ENCODE measurements at regions not wholly inside any gene's neighbourhood (a gene's known extent, or its start where the extent isn't known, plus 50 kb on each side); places are given as distances from the start of the nearest gene placed in this dataset.

GRCh38 chr2:128941751-128942150 is 623.1 kb upstream of the HS6ST1 start:
- intact Hi-C loops (cut with micrococcal nuclease) (no loop called here), dilution Hi-C loops (cut with MboI; ENCODE audit: extremely low pct_ligation_motif_present, low sequenced_read_pairs) (no loop called here)
- POLR2A ChIA-PET: no interaction called here
- H3K79me2 ChIP-seq (ENCODE audit: control insufficient read depth, insufficient read depth, low read length): no peaks in the 10 kb centered on the region
- H4K20me1 ChIP-seq (replicated peaks; ENCODE audit: control insufficient read depth, extremely low read depth, insufficient read depth, low read length): no peaks in the 10 kb centered on the region
- H3K4me3 ChIP-seq (replicated peaks in 1 of 3; ENCODE audit: insufficient read depth in 1 of 3, low read depth in 1 of 3, low read length in 3 of 3): no peak overlapping the region
- H3K4me1 ChIP-seq (ENCODE audit: control insufficient read depth, extremely low read depth, insufficient read depth, low read length): no peaks in the 10 kb centered on the region
- no peaks in the 10 kb centered on the region for H3K27me3 ChIP-seq (ENCODE audit: control insufficient read depth in 2 of 2, insufficient read depth in 2 of 2, low read length in 2 of 2)
- no TSS peak for BruUV-seq (replicated peaks)
- DNase-seq (ENCODE audit: low read depth, low spot score) (no peak), FAIRE-seq (no peak)
- H2AFZ ChIP-seq (ENCODE audit: low read depth, low read length): no peak overlapping the region
- H3K27ac ChIP-seq (ENCODE audit: insufficient read depth, low read depth, low read length): no peak overlapping the region
- no peaks in the 10 kb centered on the region for H3K9me3 ChIP-seq (replicated peaks; ENCODE audit: control insufficient read depth, insufficient read depth, low read length)
- CTCF ChIA-PET: no interaction called here
- H3K36me3 ChIP-seq (ENCODE audit: control insufficient read depth in 2 of 2, extremely low read depth in 1 of 2, insufficient read depth in 2 of 2, low read length in 2 of 2): no peaks in the 10 kb centered on the region
- H3K4me2 ChIP-seq (ENCODE audit: insufficient read depth, low read length): no peak overlapping the region
- no peaks in the 10 kb centered on the region for H3K9me1 ChIP-seq (replicated peaks; ENCODE audit: control insufficient read depth, extremely low read depth, insufficient read depth, low read length)
- TF ChIP-seq FOS (IDR thresholded peaks at IDR 0.05; ENCODE audit: borderline replicate concordance, insufficient read depth, low read length): no peak
- H3K9ac ChIP-seq (replicated peaks; ENCODE audit: extremely low read depth, insufficient read depth, low read length): no peak overlapping the region

DNA sequence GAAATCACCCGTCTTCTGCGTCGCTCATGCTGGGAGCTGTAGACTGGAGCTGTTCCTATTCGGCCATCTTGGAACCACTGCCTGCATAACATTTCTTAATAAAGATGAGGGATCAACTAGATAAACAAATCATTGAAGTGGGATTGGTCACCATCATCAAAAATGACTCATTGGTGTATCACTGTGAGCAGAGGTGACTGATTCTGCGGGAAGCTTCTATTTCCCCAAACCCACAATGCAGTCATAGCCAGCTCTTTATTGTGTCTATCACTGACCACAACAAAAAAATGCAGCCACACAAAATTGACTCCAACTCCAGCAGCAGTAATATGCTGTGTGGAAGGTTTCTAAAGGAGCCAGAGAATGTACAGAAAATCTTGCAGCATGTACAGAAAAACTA is 630.7 kb upstream of the HS6ST1 start:
- H4K20me1 ChIP-seq (replicated peaks; ENCODE audit: control insufficient read depth, extremely low read depth, insufficient read depth, low read length): no peaks in the 10 kb centered on the region
- H3K27me3 ChIP-seq (ENCODE audit: control insufficient read depth in 2 of 2, insufficient read depth in 2 of 2, low read length in 2 of 2): no peaks in the 10 kb centered on the region
- no peak overlapping the region for H3K4me2 ChIP-seq (ENCODE audit: insufficient read depth, low read length)
- dilution Hi-C loops (cut with MboI; ENCODE audit: extremely low pct_ligation_motif_present, low sequenced_read_pairs) (no loop called here), intact Hi-C loops (cut with micrococcal nuclease) (no loop called here)
- TF ChIP-seq CTCF (IDR thresholded peaks at IDR 0.05; ENCODE audit: extremely low read depth in 1 of 2, insufficient read depth in 1 of 2, low read depth in 1 of 2, low read length in 2 of 2) (no peak), MYC (IDR thresholded peaks at IDR 0.05; ENCODE audit: low read depth, low read length) (no peak), JUN (IDR thresholded peaks at IDR 0.05; ENCODE audit: borderline replicate concordance, insufficient read depth, insufficient read length, low read depth) (no peak), EZH2 (IDR thresholded peaks at IDR 0.05; ENCODE audit: borderline replicate concordance, low read depth, low read length, severe bottlenecking) (no peak), GATA2 (IDR thresholded peaks at IDR 0.05; ENCODE audit: insufficient read depth, insufficient read length, low read depth, low read length) (no peak), POLR2A (IDR thresholded peaks at IDR 0.05; ENCODE audit: low read depth, low read length) (no peak), POLR2AphosphoS5 (IDR thresholded peaks at IDR 0.05; ENCODE audit: insufficient read depth, low read depth, low read length) (no peak), FOS (IDR thresholded peaks at IDR 0.05; ENCODE audit: borderline replicate concordance, insufficient read depth, low read length) (no peak)
- TF ChIP-seq, protein P1, sequence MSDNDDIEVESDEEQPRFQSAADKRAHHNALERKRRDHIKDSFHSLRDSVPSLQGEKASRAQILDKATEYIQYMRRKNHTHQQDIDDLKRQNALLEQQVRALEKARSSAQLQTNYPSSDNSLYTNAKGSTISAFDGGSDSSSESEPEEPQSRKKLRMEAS (IDR thresholded peaks at IDR 0.05; ENCODE audit: insufficient read depth, insufficient read length): no peak
- no TSS peak for BruUV-seq (replicated peaks)
- H3K4me3 ChIP-seq (replicated peaks in 1 of 3; ENCODE audit: insufficient read depth in 1 of 3, low read depth in 1 of 3, low read length in 3 of 3): no peak overlapping the region
- H3K36me3 ChIP-seq (ENCODE audit: control insufficient read depth in 2 of 2, extremely low read depth in 1 of 2, insufficient read depth in 2 of 2, low read length in 2 of 2): no peaks in the 10 kb centered on the region
- ChIA-PET CTCF (no interaction called here), POLR2A (no interaction called here)
- no peak overlapping the region for H3K9ac ChIP-seq (replicated peaks; ENCODE audit: extremely low read depth, insufficient read depth, low read length)
- FAIRE-seq (no peak), DNase-seq (ENCODE audit: low read depth, low spot score) (no peak)
- no peaks in the 10 kb centered on the region for H3K4me1 ChIP-seq (ENCODE audit: control insufficient read depth, extremely low read depth, insufficient read depth, low read length)
- no peaks in the 10 kb centered on the region for H3K79me2 ChIP-seq (ENCODE audit: control insufficient read depth, insufficient read depth, low read length)
- H2AFZ ChIP-seq (ENCODE audit: low read depth, low read length): no peak overlapping the region
- H3K27ac ChIP-seq (ENCODE audit: insufficient read depth, low read depth, low read length): no peak overlapping the region
- H3K9me1 ChIP-seq (replicated peaks; ENCODE audit: control insufficient read depth, extremely low read depth, insufficient read depth, low read length): no peaks in the 10 kb centered on the region
- peaks cover 8% of the 10 kb centered on the region for H3K9me3 ChIP-seq (replicated peaks; ENCODE audit: control insufficient read depth, insufficient read depth, low read length)
